DND-41 (cell line): ENCODE measurements at regions not wholly inside any gene's neighbourhood (a gene's known extent, or its start where the extent isn't known, plus 50 kb on each side); places are given as distances from the start of the nearest gene placed in this dataset.

Source experiments
- CTCF ChIP-seq: IDR thresholded peaks from 2 replicates; pipeline ENCODE4 v1.5.1; 2012; ENCODE audit warnings: borderline replicate concordance, low read length, moderate library complexity, mild to moderate bottlenecking; ENCODE audit not compliant: poor library complexity, severe bottlenecking; ENCODE audit errors: extremely low read depth
- EZH2 ChIP-seq: IDR thresholded peaks from 3 replicates; pipeline ENCODE4 v1.6.1; 2012; ENCODE audit warnings: borderline replicate concordance, low read depth, mild to moderate bottlenecking, moderate library complexity, low read length, inconsistent platforms; ENCODE audit not compliant: severe bottlenecking

GRCh38 chr16:73891129-73891542 lies 405.5 kb upstream of the PSMD7 start:
- TF ChIP-seq CTCF = no peak
- peak; percentile 65 for TF ChIP-seq EZH2
